KG1 (cell line): ENCODE measurements at regions not wholly inside any gene's neighbourhood (a gene's known extent, or its start where the extent isn't known, plus 50 kb on each side); places are given as distances from the start of the nearest gene placed in this dataset.
A peak's percentile ranks its signal among the peaks of the same experiment; 100 is the strongest.
"Not testable (repeated sequence)": the region's sequence is repeated elsewhere in the genome, so short reads cannot be mapped to it uniquely, and the experiment has no call there.

Experiments
- DNase-seq: peaks from one replicate; lab custom pipeline; 2025; lab: John Stamatoyannopoulos, UW

DNA sequence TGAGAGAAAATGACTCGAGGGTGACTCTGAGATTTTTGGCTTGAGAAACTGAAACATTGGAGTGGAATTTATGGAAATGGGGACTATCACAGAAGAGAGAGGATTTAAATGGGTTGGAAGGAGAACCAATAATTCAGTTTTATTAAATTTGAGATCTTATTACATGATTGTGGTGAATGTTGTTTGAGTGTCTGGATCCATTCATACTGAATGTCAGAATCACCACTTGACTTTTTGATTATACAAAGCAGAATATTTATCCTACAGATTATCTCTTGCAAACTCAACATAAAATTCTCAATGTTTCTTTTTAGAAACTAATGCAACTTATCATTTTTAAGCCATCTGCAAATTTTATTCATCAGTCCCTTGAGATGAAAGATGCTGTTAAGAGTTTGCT, 332.8 kb downstream of the CNTN3 start:
- no peak for DNase-seq

DNA sequence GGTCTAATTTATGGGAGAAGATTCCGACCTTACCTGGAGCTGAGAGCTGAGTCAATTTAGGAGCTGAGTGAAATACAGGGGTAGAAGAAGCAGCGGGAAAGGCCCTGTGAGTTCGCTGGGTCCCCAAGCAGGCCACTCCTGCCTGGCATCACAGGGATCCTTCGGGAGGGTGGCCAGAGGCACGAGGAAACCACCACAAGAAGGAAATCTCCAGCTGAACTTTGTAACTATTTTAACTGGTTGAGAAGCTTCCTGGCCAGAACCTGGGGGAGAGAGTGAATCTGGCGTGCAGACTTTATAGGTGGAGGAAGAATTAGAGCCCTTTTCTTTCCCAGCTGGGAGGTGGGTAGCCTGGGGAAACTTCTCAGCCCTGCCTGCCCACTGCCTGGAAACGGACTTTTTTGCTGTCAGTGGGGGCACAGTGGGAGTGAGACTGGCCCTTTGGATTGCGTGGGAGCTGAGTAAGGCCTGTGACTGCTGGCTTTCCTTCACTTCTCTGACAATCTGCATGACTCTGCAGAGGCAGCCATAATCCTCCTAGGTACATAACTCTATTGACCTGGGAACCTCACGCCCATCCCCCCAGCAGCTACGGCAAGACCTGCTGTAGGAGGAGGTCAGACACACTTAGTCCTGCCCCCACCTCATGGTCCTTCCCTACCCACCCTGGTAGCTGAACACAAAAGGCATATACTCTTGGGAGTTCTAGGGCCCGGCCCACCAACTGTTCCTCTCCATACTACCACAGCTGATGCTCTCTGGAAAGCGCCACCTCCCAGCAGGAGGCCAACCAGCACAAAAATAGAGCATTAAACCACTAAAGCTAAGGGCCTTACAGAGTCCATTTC, 340.7 kb downstream of the CNTN3 start:
- DNase-seq = no peak

DNA sequence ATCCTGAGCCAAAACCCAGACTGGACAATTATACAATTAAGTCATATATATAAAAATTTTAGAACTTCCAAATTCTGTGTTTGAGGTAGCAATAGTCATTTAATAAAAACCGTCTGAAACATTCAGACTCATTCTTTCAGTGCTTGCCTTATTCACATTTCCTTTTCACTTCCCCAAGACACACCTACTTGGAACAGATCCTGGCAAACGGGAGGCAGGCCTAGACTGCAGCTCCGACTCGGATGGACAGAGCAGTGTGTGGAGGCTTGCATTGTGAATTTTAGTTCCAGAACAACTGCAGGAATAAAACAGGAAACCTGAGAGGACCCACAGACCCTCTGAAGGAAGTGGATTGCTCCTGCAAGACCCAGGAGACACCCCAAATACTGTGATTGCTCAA, 341.4 kb downstream of the CNTN3 start:
- no peak for DNase-seq

DNA sequence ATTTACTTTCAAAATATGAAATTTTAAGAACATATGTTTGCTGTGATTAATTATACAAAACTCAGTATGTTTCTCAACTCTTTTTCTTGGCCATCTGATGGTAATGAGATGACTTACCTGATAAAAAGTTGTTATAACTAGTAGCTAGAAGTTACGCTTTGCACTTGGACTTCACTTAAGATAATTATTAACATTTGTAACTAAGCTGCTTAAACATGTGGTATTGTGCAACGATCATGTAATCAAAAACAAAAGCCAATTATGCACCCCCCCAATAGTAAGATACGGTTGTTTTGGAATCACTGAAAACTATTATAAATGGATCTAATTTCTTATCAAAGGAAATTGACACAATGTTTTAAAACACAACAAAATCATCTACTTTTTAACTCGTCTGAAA, 342.9 kb downstream of the CNTN3 start:
- DNase-seq = no peak

DNA sequence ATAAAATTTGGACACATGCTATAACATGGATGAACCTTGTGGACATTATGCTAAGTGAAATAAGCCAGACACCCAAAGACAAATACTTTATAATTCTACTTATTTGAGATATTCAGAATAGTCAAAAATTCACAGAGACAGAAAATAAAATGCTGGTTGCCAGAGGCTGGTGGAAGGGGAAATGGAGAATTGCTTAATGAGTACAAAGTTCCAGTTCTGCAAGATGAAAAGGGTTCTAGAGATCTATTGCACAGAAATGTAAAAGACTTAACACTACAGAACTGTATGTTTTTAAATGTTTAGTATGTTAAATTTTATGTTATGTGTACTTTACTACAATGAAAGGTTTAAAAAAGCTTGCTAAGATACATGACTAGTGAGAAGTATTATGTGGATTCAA, 344.8 kb downstream of the CNTN3 start:
- DNase-seq = no peak

DNA sequence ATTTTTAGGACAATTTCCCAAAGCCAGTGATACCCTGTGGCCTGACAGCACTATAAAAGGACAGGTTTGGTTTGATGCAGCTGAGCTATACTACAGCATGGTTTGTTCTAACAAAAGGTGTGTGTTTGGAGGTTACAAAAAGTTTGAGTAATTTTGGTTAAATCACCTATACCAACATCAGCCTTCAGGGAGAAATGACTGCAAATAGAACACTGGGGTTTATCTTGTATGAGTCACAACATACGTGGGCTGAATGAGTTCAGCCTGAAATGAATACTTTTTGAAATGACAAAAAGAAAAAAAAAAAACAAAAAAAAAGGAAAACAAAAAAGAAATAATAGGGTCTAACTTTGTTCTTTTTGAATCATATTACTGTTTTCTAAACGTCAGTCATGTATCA, 345.7 kb downstream of the CNTN3 start:
- no peak for DNase-seq

DNA sequence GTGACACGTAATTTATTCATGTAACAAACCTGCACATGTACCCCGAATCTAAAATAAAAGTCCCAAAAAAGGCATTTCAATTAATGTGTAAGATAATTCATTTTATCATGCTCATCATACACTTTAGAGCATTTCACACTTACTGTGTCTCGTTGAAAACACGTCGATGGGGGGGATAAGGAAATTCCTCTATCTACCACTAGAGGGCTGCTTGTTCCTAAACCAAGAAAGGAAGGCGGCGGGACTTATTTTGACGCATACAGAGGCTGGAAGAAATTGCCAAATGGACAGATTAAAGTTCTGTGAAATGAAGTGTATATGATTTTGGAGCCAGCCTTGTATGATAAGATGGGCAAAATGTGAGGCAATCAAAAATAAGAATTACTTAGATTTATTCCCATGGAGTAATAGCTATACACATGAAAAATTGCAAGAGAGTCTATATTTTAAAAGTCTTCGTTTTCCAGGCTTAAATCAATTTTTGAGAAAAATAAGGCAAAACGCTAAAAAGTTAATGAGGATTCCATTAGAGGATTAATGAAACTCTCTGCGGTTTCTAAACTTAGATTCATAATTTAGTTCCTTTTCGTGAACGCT, 346.8 kb downstream of the CNTN3 start:
- peak; percentile 14 for DNase-seq

DNA sequence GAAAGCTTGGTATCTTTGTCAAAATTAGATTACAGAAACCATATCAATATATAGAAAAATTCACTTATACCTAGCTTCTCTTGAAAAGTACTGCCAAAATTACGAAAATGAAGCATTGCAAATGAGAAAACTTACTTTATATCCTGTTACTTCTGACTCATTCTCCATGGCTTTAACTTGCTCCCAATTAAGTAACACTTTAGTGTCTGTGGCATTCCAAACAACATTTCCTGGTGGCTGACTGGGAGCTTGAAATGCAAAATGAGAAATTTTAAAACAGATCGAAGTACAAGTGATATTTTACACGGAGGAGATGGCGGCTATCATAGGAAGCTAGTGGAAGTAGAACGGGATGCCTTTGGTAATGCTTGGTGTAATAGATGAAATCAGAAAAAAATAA, 347.3 kb downstream of the CNTN3 start:
- no peak for DNase-seq

DNA sequence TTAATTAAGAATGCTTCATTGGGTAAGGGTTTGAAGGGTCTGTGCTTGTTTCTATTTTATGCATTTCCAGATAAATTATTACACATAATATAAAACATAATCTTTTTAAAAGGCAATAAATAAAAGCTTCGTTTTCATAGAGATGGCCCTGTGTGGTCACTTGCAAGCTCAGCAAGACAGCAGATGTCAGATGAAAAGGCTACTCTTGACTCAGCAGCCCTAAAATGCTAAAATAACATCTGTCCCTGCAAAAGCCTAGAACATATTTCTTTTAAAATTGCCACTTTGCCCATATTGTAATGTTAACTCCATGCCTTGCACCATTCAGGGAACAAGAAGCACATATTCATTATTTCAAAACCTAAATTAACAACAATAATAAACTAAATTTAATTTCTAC, 349.4 kb downstream of the CNTN3 start:
- DNase-seq = no peak

DNA sequence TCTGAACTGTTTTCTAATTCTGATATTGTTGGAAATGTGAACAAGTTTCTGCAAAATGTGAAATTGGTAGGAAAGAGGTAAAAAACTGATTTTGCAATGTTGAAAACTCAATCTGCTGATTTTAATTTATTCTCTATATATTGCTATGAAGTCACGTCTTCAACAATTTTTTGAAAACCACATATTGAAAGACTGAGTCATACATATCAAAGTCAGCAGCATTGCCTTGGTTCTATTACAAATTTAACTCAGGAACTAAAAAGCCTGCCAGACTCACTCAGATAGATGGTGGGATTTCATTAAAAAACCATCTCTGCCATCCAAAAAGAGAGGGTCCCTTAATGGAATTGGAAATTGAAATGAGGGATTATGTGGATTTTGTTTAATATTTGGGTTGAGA, 351.4 kb downstream of the CNTN3 start:
- no peak for DNase-seq

DNA sequence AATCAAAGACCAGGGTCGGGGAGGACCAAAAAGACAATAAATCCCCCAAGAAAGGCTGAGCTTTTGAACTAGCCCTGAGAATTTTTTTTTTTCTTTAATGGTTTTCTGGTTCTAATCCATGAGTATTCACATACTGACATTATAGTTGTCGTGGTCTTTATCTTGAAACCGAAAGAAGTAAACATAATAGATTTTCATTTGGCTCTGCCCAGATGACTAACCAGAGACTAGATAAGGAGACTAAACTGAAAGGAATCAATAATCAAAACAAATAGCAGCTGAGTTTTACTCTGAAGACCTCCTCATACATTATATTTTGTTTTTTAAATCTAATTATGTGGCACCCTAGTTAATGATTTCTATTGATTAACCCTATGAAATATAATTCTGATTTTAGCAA, 381.4 kb downstream of the CNTN3 start:
- no peak for DNase-seq

DNA sequence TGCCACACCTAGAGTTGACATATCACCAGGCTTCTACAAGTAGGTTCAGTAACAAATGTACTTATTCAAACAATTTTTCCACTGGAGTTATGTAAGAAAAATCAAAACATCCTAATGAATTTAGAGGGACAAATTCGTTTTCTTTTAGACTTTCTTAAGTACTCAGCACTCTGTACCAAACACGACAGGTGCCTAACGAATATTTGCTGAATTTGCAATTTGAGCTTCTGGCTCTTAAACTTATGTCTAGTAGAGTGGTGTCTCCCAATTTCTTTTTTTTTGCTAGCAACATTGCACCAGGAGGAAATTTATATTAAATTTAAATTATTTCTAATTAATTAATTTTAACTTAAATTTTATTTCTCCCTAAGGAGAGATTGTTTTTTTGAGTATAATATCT, 397.0 kb downstream of the CNTN3 start:
- DNase-seq = no peak

DNA sequence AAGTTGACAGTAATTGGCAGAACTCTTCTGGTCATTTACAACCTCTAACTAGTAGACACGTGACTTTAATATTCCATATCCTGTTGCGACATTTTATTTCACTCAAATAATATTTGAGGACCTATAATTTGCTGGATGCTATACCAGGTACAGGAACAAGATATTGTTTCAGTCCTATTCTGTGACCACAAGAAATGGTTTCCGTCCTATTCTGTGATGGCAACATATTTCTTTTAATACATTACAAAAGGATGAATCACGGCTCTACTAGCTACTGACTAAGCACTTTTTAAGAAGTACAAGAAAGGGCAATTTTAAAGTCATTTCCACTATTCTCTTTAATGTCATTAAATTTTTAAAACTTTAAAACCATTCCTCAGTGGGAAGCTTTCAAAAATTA, 400.2 kb downstream of the CNTN3 start:
- no peak for DNase-seq

DNA sequence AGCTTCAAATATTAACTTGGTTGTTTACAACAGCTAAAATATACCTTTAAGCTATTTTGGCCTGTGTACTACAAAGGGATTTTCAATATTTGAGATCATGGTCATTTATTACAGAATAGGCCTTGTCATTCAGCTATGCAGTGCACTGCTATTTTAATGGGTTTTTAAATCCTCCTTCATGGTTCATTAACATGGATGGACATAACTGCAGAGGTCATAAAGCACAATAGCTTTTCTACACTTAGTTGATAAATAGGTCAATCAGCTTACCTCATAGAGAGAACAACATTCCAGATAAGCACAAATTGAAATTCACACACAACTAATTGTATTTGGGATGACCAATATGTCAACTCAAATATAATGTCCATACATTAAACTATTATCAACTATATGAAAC, 403.7 kb downstream of the CNTN3 start:
- DNase-seq = no peak

DNA sequence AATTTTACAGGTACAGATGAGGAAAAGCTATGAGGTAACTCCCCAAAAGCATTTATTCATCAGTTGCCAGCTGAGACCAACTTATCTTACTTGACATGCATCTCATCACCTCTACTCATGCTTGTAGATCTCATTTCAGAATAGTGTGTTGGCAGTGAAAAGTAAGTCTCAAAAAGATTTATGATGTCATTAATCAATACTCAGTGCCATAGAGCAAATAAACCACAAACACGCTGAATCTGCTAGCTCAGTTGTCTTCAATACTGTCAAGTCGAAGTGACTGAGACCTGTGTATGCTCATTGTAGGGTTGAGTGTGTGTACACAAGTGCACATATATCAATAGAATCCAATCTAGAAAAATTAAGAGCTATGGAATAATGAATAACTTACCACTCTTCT, 413.5 kb downstream of the CNTN3 start:
- DNase-seq = no peak

DNA sequence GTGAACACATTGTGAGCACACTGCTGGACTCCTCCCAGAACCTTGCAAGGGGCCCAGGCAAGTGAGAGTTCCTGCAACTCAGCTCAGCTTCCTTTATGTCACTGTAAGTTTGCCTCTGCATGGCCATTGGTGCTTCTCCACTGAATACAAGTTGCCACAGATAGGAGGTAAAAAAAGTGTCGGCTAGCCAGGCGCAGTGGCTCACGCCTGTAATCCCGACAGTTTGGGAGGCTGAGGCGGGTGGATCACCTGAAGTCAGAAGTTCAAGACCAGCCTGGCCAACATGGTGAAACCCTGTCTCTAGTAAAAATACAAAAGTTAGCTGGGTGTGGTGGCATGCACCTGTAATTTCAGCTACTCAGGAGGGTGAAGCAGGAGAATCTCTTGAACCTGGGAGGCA, 435.8 kb downstream of the CNTN3 start:
- not testable (repeated sequence) for DNase-seq

DNA sequence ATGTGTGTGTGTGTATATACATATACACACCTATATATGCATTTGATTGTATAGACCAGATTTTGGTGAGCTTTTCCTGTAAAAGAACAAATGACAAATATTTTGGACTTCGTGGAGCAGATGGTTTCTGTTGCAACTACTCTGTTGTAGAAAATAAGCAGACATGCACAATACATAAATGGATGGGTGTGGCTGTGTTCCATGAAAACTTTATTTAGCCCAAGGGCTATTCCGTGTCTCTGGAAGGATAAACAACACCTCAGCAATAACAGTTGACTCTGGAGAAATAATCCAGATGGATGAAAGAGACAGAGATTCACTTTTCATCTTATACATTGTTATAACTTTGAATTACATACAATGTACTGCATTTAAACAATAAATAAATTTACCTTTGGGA, 441.4 kb downstream of the CNTN3 start:
- DNase-seq = no peak

DNA sequence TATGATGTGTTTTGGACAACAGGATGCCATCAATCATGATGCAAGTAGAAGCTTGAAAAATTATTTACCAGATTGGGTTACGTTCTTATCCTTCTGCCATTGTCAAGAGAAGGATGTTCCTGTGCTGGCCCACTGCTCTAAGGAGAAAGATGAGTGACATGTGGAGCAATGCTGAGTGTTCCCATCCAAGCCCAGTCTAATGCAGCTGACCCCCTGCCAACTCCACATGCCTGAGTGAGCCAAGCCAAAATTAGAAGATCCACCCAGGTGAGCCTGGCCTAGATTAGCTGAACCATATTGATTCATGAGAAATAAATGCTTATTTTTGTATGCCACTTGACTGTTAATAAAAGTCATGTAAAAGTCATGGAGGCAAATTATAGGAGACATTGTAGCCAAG, 446.5 kb downstream of the CNTN3 start:
- DNase-seq = no peak

DNA sequence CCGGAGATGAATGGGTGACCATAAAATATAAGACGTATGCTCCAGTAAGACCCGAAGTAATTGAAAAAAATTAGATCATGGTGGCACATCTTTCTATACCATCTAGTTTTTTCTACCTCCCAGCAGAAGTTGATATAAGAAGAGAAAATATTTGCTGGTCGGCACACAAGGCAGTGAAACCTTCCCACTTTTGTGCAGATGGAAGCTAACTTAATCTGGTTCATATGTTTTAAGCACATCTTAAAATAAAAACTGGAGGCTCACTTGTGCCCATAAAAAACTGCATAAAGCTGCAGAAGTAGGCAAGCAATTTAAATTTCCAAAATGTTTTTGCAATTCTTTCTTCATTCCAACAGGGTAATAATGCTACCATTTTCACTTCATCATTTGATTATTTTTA, 449.2 kb downstream of the CNTN3 start:
- DNase-seq = no peak

DNA sequence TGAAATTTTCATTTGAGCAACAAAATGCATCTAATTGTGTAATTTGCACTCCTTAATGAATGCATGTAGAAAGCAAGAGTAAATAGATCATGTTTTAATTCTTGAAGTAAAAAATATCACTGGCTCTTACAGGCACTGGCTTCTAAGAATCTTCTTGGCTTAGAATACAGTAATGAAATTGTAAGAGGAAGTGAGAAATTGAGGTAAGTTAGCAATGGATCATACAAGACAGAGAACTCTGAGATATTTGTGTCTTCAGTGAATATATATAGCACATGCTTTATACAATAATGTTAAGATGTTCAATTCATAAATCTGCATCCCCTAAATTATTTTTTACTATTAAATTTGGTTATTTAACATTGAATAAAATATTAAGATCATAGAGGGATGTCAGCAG, 465.0 kb downstream of the CNTN3 start:
- no peak for DNase-seq

DNA sequence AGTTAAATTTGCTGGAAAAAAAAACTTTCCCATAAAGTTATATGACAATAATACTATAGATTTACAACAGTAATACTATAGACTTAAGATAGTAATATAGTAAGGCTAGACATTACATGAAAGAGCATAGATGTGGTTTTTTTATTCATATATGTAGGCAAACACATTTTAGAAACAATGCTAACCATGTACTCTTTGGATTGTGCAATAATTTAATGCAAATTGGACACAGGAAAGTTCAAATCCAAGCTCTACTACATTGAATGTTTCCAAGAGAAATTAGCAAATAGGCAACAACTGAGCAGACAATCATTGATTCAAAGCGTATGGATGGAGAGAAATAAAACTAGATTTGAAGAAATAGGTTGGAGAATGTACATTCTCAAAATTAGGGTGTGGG, 469.2 kb downstream of the CNTN3 start:
- no peak for DNase-seq

DNA sequence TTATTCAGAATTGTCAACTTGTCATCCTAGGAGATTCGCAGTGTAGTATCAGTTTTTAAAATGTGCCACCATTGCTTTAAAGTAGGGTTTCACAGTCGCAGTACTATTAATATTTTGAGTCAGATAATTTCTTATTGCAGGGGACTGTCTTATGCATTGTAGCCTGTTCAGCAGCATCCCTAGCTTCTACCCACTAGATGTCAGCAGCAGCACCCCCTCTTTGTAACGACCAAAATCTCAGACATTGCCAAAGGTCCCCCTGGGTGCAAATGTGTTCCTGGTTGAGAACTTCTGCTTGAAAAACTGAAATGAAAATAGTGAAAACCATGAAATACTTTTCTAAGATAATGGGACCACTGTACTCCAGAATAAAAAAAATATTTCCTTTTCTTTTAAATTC, 474.8 kb downstream of the CNTN3 start:
- no peak for DNase-seq

DNA sequence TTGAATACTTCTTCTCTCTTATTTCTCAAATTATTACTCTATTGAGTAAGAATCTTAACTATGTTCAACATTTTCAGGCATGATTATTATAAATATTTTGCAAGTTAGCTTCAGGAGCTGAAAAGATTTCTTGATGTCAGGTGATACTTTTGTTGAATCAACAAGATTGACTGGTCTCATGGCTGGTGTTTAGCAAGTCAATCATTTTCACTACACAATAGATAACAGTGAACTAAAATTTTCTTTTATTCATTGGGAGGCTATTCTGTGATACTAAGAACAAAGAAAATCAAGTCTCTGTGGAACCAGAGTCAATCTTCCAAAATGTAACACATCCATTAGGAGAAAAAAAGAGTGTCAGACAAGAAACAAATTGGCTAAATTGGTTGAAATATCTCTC, 476.7 kb downstream of the CNTN3 start:
- no peak for DNase-seq

DNA sequence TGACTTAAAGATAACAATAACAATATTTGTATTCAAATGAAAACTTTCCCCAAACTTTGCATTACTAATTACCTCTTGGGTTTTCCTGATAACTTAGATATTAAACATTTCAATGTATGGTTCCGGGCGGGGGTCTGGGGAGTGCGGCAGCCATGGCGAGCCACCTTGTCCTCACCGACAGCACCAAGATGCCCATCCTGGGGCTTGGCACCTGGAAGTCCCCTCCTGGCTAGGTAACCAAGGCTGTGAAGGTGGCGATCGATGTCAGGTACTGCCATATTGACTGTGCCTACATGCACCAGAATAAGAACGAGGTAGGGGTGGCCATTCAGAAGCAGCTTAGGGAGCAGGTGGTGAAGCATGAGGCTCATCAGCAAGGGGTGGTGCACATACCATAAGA, 478.7 kb downstream of the CNTN3 start:
- DNase-seq = no peak
